Suppressor macrophage treated with lipopolysaccharide for 1 hour (primary cell): ENCODE measurements at regions not wholly inside any gene's neighbourhood (a gene's known extent, or its start where the extent isn't known, plus 50 kb on each side); places are given as distances from the start of the nearest gene placed in this dataset.

ENCODE experiments used
- DNase-seq, 3 donors: peaks; one replicate each; pipeline ENCODE4 v3.0.0-alpha.2; 2020 to 2022

DNA sequence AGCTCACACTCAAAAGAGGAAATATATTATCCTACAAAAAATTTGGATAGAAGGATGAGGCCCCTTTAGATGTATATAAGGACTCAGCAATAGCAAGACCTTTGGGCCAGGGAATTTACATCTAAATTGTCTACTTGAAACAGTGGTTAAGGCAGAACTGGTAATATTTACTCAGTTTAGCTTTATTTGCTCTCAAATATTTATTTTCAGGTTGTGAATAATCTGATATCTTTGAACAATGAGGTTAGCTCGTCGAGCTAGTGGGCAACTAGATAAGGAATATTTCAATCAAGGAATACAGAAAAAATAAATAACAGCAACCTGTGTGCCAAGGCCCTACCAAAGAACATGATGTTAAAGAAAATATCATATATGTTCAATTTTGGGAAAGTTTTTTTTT is 966.3 kb downstream of the DTWD2 start:
- no peak for DNase-seq

DNA sequence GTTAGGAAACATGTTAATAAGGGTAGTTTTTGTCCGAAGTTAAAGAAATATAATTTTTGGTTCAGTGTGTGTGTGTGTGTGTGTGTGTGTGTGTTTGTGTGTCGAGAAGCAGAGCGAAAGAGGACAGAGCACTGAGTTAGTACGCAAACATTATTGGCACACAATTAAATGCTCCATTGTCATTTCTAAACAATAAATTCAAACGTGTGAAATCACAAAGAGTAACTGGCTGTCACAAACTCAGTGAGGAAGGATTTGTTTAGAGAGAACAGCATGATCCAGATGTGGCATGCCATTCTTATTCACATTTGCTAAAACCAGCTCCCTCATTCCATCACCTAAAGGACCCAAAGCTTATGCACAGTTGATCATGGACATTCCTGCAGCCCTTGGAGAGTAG is 970.8 kb downstream of the DTWD2 start:
- DNase-seq, result no peak

DNA sequence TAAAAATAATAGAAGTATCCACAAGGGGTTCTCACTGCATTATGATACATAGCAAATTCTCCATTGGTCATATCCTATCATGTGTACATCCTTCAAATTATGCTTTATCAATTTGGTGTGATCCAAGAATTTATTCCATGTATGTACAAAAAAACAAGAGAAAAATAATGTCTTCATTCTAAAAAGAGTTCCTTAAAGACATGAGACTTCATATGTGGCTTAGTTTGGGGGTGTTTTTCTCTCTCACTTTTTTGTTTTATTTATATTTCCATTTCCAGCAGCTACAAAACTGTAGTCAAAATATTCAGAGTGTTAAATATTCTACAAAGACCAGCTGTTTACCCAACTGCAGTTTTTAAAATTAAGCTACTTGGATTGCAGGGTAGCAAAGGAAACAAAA is 972.0 kb downstream of the DTWD2 start:
- DNase-seq, result no peak

DNA sequence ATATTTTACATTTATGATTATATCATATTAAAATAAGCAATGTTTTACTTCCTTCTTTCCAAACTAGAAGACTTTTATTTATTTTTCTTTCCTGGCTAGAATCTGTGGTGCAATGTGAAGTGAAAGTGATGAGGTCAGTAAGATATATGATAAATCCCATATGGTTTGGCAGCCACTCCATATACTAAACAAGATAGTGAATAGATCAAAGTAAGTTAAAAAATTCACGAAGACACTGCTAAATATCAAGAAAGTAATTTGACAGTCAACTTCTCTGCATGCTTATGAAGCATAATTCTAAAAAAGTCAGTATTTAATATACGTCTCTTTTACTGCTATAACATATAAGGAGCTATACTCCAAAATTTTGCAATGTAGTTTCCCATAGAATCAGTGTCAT is 972.8 kb downstream of the DTWD2 start:
- DNase-seq, result no peak

DNA sequence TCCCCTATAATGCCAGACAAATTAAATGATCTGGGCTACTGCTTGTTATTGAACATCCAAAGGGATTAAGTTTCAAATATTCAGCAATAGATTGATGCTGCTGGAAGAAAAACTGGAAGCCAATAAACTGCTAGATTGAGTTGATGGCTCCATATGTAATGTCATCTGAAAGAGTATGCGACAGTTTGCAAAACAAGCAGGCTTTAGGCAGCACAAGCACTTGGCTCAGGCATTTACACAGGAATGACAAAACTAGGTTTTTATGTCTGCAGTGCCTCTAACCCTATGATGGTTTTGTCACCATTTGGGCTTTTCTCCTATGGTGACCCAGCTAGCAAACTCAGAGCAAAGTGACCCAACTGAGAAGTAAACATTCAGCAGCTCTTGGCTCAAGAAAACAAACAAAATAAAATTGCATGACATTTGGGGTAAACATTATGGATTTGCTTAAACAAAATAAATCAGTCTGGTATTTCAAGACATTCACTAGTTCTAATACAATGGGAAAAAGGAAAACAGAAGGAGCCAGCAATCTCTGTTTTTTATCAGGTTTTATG is 978.5 kb downstream of the DTWD2 start:
- no peak for DNase-seq

DNA sequence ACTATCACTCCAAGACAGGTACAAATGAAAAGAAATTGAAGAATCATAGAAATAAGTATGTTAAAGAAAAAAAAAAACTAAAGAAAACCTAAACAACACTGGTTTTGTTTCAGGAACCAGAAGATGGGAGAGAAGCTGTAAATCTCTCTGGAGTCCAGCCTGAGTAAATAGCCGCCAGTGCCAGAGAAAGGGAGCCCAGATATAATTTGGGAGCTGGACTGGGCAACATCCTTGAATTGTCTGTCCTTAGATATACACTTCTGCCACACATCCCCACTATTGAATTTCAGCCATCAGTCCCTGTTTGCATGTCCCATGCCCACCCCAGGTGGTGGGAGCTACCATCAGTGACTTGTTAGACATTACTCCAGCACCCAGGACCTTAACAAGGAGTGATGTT is 979.6 kb downstream of the DTWD2 start:
- no peak for DNase-seq

DNA sequence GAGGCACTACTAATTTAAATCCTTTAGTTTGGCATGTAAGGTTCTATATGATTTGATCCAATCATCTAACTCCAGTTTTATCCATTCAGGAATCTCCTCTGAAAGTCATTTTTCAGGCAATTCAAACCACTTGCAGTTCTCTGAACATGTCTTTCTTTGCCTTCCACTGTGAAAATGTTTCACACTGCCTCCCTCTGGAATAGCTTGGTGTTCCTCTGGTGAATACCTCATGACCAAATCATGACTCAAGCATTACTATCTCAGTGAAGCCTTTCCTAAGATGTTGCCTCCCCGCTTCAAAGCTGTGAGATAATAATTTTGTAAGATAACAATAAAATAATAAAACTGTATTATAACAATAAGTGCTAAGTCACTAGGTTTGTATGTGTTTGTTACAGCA is 981.1 kb downstream of the DTWD2 start:
- no peak for DNase-seq

DNA sequence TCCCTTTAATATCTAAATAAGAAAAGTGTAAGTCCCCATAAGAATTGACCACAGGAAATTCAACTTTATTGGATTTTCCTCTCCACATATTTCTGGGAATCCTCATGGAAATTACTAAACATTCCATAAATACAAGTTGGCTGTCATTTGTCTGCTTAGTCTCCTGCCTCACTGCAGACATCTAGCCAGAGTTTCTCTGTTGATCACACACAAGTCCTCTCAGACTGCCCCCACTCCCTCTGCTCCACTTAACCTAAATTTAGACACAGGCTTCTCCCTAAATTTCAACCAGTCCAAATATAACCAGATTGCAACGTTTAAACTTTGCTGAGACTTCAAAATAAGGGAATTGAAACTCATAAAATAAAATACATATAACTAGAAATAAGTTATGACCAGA is 982.1 kb downstream of the DTWD2 start:
- no peak for DNase-seq

DNA sequence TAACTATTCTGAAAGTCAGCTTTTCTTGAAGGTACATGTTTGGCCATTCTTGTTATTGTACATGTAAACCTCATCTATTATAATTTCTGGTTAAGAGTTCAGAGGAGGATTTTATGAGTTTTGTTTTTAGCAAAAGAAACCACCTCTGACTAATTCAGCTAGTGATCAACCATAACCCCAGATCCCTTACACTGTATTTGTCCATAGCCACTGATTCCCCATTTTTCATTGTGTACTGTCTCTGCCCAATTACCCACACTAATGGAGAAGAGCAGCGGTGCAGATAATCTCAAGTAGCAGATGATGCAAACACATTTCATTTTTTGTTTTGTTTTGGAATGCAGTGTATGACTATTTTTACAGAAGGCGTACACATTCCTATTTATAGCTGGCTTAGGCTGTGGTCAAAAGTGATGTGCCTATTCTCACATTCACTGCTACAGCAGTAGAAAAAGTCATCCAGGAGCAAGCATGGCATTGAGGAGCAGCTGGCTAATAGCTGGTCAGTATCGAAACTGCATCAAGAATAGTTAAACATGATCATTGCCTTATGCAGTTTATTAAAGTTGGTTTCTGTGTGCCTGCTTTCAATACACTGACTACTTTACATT is 988.3 kb downstream of the DTWD2 start:
- DNase-seq, result no peak

DNA sequence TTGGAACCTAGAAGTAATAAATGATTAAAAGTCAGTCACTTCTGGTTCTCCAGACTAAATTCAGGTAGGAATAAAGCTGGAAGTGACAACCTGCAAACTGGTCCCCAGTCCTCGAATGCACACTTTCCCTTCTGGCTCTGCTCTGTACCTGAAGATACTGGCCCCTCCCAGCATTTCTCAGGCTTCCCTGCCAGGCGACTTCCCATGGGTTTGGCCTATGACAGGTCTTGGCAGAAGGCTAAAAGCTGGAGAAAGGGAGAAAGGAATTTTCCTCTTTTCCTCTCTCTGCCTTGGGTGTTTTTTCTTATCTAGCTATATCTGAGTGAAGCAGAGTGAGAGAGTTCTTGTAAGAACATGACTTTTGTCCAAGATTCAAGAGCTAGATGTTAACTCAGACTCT is 1005.7 kb downstream of the DTWD2 start:
- DNase-seq, result no peak

DNA sequence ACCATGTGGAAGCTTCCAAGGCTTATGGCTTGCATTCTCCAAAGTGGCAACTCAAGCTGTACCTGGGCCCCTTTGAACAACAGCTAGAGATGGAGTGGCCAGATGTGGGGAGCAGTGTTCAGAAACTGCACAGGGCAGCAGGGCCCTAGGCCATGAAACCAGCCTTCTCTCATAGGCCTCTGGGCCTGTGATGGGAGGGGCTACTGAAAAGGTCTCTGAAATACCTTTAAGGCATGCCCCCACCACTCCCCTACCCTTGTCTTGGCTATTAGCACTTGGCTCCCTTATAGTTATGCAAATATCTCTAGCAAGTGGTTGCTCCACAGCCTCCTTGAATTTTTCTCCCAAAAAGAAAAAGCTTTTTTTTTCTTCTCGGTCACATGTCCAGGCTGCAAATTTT is 1014.6 kb downstream of the DTWD2 start:
- no peak for DNase-seq

DNA sequence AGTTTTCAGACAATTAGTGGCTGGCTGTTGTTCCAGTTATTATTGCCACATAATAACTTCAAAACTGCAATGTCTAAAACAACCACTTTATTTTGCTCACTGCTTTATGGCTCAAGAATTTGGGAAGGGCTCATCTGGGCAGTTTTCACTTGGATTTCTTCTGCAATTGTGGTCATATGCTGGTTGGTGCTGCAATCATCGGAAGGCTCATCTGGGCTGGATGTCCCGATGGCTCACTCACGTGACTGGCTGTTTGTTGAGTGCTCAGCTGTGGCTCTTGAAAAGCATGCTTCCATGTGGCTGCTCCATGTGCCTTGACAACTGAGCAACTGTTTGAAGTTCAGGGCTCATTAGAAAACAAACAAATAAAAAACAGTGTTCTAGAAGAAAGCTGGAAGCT is 1032.5 kb downstream of the DTWD2 start:
- no peak for DNase-seq

DNA sequence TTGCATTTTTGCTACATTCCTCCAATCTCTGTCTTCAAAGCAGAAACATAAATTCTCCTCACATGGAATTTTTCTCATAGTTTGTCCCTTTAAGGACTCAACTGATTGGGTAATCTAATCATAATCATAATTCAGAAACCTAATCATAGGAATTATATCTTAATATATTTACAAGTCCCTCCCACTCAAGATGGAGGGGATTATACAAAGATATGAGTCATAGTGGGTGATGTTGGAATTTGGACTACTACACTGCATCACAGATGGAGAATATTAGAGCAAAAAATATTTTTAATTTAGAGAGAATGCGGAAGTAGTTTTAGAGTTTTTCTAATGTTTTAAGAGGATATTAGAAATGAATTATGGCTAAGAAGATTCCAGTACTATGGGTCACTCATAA is 1034.0 kb downstream of the DTWD2 start:
- no peak for DNase-seq

DNA sequence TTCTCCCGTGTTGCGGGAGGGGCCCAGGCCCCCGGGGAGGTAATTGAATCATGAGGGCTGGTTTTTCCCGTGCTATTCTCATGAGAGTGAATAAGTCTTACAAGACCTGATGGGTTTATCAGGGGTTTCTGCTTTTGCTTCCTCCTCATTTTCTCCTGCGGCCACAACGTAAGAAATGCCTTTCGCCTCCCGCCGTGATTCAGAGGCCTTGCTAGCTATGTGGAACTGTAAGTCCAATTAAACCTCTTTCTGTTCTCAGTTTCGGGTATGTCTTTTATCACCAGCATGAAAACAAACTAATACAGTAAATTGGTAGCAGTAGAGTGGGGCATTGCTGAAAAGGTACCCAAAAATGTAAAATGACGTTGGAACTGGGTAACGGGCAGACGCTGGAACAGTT is 1035.1 kb downstream of the DTWD2 start:
- no peak for DNase-seq

DNA sequence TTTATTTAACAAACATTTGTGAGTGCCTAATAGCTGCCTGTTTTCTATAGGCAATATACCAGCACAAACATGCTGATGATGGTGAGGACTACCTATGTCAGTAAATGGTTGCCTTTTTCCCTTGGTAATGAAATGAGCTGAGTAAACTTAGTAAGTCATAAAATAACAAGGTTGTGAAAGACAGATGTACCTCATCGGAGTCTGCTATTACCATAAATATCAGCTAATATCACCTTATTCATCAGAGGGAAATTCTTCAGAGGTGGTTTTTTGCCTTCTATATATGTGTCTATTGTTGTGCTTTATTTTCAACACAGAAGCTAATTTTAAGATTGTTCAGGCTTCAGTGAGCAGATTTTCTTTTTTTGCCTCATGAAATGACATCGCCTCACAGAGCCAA is 1040.5 kb downstream of the DTWD2 start:
- DNase-seq, result no peak

DNA sequence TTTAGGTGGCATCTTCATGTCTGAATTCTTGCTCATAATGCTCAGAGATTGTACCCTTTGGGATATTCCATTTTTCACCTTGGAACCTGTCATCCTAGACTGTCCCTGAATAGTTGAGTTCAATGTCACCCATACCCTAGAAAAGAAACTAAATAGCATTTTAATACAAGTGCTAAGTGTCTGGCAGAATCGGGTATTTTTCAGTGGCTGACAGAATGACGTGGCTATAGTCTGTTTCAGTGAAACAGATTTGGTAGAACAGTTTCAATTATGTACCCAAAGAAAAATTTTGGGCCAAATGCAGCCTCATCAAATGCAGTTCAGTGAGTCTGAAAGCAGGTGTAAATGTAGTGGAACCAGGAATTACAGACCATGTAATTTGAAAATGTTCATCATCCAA is 1041.2 kb downstream of the DTWD2 start:
- no peak for DNase-seq

DNA sequence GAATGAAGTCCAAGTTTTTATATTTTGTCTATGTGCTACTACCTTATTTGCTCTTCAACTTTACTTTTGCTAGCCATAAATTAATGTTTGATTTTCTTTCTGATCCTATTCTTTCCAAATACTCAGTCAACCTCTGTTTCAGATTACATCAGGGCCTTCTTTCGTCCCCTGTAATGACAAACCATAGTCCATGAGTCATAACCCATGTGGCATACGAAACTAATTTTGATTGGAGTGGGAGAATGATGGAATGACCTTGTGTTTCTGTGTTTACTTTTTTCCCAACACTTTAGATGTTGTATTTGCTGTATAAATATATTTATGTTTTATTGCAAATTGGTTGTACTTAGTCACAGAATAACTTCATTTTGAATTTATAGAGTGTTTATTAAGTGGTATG is 1043.1 kb downstream of the DTWD2 start:
- DNase-seq, result peak in 2 of 3 donors; percentile 16 to 25

DNA sequence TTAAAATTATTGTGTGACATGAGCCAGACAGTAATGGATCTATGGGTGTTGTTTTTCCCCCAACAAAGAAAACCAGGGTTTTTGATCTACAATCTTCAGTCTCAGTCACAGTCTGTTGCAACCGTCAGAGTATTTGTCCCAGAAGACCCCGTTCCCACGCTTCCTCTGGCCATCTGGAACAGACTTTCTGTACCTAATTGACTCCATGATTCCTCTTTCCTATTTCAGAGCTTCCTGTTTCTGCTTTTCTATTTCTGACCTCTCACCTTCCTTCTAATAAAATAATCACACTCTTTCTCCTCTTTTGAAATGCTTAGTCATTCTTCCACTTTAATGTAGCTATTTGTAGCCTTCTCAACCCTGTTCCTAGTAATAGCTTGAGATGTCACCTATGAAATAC is 1044.8 kb downstream of the DTWD2 start:
- peak in 2 of 3 donors; percentile 3 to 30 for DNase-seq

DNA sequence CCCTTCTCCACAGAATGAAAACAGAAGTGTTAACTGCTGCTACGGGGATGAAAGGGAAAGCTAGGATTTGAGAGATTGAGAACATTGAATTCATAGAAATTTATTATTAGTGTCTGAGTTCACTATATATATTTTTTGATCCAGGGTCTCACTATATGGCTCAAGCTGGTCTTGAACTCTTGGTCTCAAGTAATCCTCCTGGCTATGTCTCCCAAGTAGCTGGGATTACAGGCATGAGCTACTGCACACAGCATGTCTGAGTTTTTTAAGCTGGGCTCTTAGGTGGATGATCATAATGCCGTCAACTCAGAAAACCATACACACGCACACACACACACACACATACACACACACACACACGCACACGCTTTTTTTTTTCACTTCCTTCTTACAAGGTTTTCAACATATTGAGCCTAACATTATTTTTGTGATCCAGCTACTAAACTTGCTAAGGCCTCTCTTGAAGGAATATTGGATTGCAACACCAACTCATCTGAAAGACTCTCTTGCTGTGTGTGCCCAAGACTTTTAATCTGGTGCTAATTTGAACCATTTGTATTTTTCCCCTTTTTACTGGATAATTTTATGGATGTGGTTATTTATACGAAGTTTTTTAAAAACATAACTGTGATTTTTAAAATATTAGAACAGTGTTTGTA is 1045.4 kb downstream of the DTWD2 start:
- DNase-seq, result peak in 1 of 3 donors; percentile 4

DNA sequence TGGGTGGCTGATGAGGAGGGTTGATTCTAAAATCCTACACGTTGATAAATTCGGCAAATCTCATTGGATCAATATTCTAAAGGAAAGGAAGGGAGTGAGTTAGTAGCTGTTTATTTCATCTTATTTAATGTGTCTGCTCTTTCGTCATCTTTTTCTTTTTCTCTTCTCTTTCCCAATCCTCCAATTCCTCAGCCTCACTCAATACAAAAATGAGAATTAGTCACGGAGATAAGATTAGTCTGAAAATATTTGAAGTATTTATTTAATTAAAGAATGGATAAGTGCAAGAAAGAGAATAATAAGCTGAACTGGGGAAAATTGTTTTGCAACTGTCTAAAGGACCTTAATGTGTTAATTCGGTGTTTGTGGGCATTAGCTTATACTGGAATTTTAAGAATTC is 1095.1 kb downstream of the DTWD2 start:
- no peak for DNase-seq

DNA sequence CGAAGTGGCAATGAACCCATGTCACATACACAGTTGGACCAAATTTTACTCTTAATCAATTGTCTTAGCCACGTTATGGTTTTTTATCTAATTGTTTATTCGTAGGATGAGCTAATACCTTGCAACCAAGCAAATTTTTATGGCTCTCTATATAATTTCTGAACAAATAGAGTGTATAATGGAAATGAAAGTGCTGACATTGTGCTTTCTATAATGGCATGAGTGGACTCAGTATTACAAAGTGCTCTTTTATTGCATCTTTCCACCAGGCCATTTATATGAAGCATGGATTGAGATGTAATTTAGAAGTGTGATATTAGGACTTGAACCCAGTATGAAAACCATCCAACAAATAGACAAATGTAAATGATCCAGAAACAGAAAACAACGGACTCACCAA is 1096.0 kb downstream of the DTWD2 start:
- no peak for DNase-seq

DNA sequence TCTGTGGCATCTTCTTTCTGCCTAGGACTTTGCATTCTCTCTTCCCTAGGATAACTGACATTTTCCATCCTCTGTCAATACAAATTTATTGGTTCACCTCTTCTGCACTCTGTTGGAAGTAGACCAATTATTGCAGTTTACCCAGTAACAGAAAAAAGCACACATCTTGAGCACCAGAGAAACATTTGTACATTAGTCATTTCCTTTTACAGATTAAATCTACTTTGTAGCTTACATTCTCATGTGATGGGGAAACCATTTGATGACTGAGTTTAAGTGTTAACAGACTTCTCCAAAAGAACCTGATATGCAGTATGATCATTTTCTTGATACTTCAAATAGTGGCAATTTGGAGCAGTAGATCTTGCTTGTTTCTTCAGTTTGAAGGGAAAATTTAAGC is 1098.8 kb downstream of the DTWD2 start:
- peak; percentile 9 to 63 (median 50) for DNase-seq

DNA sequence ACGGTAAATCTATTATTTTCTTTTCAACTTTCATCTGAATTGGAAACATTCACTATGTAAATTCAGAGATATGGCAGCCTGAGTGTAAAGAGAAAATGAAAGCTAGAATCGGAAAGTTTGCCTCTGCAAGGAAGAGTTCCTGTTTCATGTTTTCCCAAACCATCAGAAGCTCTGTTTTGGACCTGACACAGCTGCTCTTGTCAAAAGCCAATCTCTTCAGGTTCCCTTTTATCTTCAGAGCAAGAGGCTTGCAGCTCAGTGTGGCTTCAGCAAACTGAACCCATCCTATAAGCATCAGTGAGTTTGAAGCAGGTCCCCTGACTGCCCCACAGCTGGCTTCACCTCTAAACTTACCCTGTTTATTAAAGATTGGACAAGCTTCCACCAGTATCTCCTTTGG is 1099.7 kb downstream of the DTWD2 start:
- DNase-seq, result peak; percentile 40 to 76 (median 57)

DNA sequence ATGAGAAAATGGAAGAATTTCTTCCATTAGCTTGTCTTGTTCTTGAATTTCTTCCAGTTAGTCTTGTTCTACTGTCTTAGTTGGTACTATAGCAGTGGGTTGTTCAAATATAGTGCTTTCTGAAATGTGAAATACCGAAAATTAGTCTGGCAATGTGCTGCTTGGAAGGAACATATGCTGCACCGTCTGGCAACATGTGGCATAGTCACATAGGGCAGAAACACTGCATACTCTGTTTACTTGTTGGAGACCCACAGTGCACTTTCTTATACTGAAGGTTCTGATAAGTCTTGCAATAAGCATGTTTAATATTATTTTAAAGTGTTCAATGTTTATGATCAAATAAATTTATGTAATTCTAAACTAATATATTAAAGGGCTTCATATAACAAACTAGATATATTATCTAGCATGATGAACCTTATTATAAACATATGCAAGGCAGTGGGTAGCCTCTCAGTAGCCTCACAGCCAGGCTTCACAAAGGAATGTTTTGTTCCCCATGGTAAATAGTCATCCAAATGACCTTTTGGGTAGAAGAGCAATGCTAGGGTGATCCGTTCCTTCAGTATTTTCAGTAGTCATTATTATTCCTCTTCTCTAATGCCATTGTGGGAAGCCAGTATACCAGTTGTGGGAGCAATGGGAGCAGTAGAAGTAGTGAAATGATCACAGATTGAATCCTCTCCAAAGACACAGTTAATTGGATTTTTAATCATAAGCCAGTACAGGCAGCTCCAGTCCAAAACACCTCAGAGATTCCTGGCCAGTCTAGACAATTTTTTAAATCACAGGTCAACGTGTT is 1106.7 kb downstream of the DTWD2 start:
- no peak for DNase-seq
